HUES6 (cell line): ENCODE measurements at regions not wholly inside any gene's neighbourhood (a gene's known extent, or its start where the extent isn't known, plus 50 kb on each side); places are given as distances from the start of the nearest gene placed in this dataset.

Experiments
- H3K27ac ChIP-seq: 2 replicates; pipeline ENCODE4 v1.7.0; 2013; ENCODE audit warnings: low read depth, mild to moderate bottlenecking, low read length, inconsistent platforms
- H3K27me3 ChIP-seq: 2 replicates; pipeline ENCODE4 v1.6.1; 2013; ENCODE audit warnings: low read length; ENCODE audit not compliant: control insufficient read depth, insufficient read depth
- H3K36me3 ChIP-seq: 2 replicates; pipeline ENCODE4 v1.6.1; 2013; ENCODE audit warnings: low read length; ENCODE audit not compliant: control insufficient read depth, insufficient read depth
- H3K4me1 ChIP-seq: 2 replicates; pipeline ENCODE4 v1.6.1; 2013; ENCODE audit warnings: low read length; ENCODE audit not compliant: control insufficient read depth, insufficient read depth
- H3K4me3 ChIP-seq: 2 replicates; pipeline ENCODE4 v1.5.1; 2013; ENCODE audit warnings: low read depth, low read length
- H3K9ac ChIP-seq: one replicate; pipeline ENCODE4 v1.6.1; 2013; ENCODE audit warnings: mild to moderate bottlenecking, low read length
- H3K9me3 ChIP-seq: 2 replicates; pipeline ENCODE4 v1.6.1; 2013; ENCODE audit warnings: low read depth, low read length; ENCODE audit not compliant: control insufficient read depth, insufficient read depth

- no peaks in the 10 kb centered on the region for H3K27me3 ChIP-seq
- no peaks in the 10 kb centered on the region for H3K36me3 ChIP-seq
- H3K9ac ChIP-seq, result no peak overlapping the region
- H3K9me3 ChIP-seq, result no peaks in the 10 kb centered on the region
- no peak overlapping the region for H3K27ac ChIP-seq
- H3K4me3 ChIP-seq, result no peak overlapping the region
- H3K4me1 ChIP-seq, result 0 out of 2 replicates have a peak, but pooled peaks cover 3% of the 10 kb centered on the region
These were observed 68.6 kb upstream of the PALMD start for GRCh38 chr1:99577313-99577712.

GRCh38 chr1:99579691-99580172 is 66.2 kb upstream of the PALMD start:
- H3K27me3 ChIP-seq, result no peaks in the 10 kb centered on the region
- no peaks in the 10 kb centered on the region for H3K9me3 ChIP-seq
- no peak overlapping the region for H3K4me3 ChIP-seq
- H3K27ac ChIP-seq, result no peak overlapping the region
- H3K36me3 ChIP-seq, result no peaks in the 10 kb centered on the region
- H3K9ac ChIP-seq, result no peak overlapping the region
- H3K4me1 ChIP-seq, result 0 out of 2 replicates have a peak, but pooled peaks cover 3% of the 10 kb centered on the region

GRCh38 chr1:99580451-99580850 is 65.5 kb upstream of the PALMD start:
- Histone ChIP-seq H3K4me1 (0 out of 2 replicates have a peak, but pooled peaks cover 3% of the 10 kb centered on the region), H3K9ac (no peak overlapping the region), H3K27me3 (no peaks in the 10 kb centered on the region), H3K9me3 (no peaks in the 10 kb centered on the region), H3K27ac (no peak overlapping the region), H3K36me3 (no peaks in the 10 kb centered on the region), H3K4me3 (no peak overlapping the region)

- H3K27me3 ChIP-seq, result no peaks in the 10 kb centered on the region
- no peaks in the 10 kb centered on the region for H3K36me3 ChIP-seq
- H3K9ac ChIP-seq, result no peak overlapping the region
- no peak overlapping the region for H3K4me3 ChIP-seq
- H3K27ac ChIP-seq, result no peak overlapping the region
- no peaks in the 10 kb centered on the region for H3K9me3 ChIP-seq
- H3K4me1 ChIP-seq, result peaks cover 2% of the 10 kb centered on the region; the same call in 1 of the 2 replicates
These were observed 58.9 kb upstream of the PALMD start for GRCh38 chr1:99587008-99587407.

- Histone ChIP-seq H3K36me3 (no peaks in the 10 kb centered on the region), H3K4me1 (peaks cover 2% of the 10 kb centered on the region; the same call in 1 of the 2 replicates), H3K9me3 (no peaks in the 10 kb centered on the region)
These were observed 56.7 kb upstream of the PALMD start for GRCh38 chr1:99589186-99589636.

GRCh38 chr1:99590578-99591209 is 55.2 kb upstream of the PALMD start:
- Histone ChIP-seq H3K4me3 (no peak overlapping the region), H3K4me1 (peaks cover 2% of the 10 kb centered on the region; the same call in 1 of the 2 replicates), H3K27me3 (no peaks in the 10 kb centered on the region), H3K27ac (no peak overlapping the region), H3K9me3 (no peaks in the 10 kb centered on the region), H3K36me3 (no peaks in the 10 kb centered on the region), H3K9ac (no peak overlapping the region)

More at GRCh38 chr1:99589186-99589636, 56.7 kb upstream of the PALMD start:
- Histone ChIP-seq H3K4me3 (no peak overlapping the region), H3K27ac (no peak overlapping the region), H3K9ac (no peak overlapping the region), H3K27me3 (no peaks in the 10 kb centered on the region)

- Histone ChIP-seq H3K4me1 (peaks cover under 1% of the 10 kb centered on the region; the same call in 1 of the 2 replicates), H3K27me3 (no peaks in the 10 kb centered on the region), H3K9me3 (no peaks in the 10 kb centered on the region), H3K9ac (no peak overlapping the region), H3K36me3 (no peaks in the 10 kb centered on the region), H3K4me3 (no peak overlapping the region), H3K27ac (no peak overlapping the region)
These were observed 54.0 kb upstream of the PALMD start for GRCh38 chr1:99591886-99592285.

GRCh38 chr1:99594205-99594604 is 51.7 kb upstream of the PALMD start:
- no peak overlapping the region for H3K9ac ChIP-seq
- H3K9me3 ChIP-seq, result no peaks in the 10 kb centered on the region
- no peak overlapping the region for H3K4me3 ChIP-seq
- no peaks in the 10 kb centered on the region for H3K4me1 ChIP-seq
- H3K36me3 ChIP-seq, result no peaks in the 10 kb centered on the region
- no peaks in the 10 kb centered on the region for H3K27me3 ChIP-seq
- H3K27ac ChIP-seq, result no peak overlapping the region

GRCh38 chr1:99595041-99595440 is 50.9 kb upstream of the PALMD start:
- no peaks in the 10 kb centered on the region for H3K9me3 ChIP-seq
- H3K9ac ChIP-seq, result no peak overlapping the region
- no peak overlapping the region for H3K4me3 ChIP-seq
- H3K36me3 ChIP-seq, result no peaks in the 10 kb centered on the region
- H3K4me1 ChIP-seq, result 0 out of 2 replicates have a peak, but pooled peaks cover 2% of the 10 kb centered on the region
- H3K27ac ChIP-seq, result no peak overlapping the region
- H3K27me3 ChIP-seq, result no peaks in the 10 kb centered on the region

GRCh38 chr1:99595441-99595840 is 50.5 kb upstream of the PALMD start:
- Histone ChIP-seq H3K9me3 (no peaks in the 10 kb centered on the region), H3K27ac (no peak overlapping the region), H3K36me3 (no peaks in the 10 kb centered on the region), H3K4me3 (no peak overlapping the region), H3K27me3 (no peaks in the 10 kb centered on the region), H3K9ac (no peak overlapping the region), H3K4me1 (0 out of 2 replicates have a peak, but pooled peaks cover 2% of the 10 kb centered on the region)
